NOMO-1 (cell line): ENCODE measurements at regions not wholly inside any gene's neighbourhood (a gene's known extent, or its start where the extent isn't known, plus 50 kb on each side); places are given as distances from the start of the nearest gene placed in this dataset.
"Not testable (repeated sequence)": the region's sequence is repeated elsewhere in the genome, so short reads cannot be mapped to it uniquely, and the experiment has no call there.

Experiments used
- DNase-seq, 2 experiments: peaks; one replicate each; lab custom pipeline; 2025; ENCODE audit not compliant: unreplicated experiment in 2 of 2; lab: John Stamatoyannopoulos, UW

DNA sequence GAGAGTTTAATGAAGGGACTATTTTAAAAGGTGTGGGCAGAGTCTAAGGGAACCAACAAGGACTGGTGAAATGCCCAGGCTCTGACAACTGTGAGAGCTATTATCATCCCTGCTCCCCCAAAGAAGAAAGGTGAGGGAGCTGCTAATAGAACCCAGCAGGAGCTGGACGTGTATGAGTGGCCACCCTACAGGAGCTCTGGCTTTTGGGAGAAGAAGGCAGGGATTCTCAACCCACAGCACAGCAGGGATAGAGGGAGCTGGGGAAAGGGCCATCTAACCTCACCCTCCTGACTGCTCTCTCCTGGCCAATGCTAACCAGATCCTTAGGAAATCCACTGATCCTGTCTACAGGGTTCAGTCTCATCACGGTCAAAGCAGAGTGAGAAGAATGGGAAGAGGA, 57.1 kb downstream of the GRIN2B start:
- DNase-seq = no peak

DNA sequence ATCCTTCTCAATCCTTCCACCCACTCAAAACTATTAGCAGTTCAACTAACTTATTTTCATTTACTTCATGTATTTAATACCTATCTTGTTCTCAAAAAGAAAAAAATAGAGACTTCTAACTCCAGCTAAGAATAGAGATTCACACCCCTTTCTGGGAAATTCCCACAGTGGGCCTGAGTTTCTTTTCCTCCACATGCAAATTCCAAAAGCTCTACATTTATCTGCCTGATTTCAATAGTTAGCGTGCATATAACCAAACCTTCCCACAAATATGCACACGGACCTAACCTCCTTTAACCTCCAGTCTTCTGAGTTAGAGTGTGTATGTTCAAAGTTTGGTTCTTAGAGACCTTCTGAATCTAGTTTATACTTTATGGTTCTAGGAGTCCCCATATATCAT, 62.5 kb downstream of the GRIN2B start:
- DNase-seq = no peak

DNA sequence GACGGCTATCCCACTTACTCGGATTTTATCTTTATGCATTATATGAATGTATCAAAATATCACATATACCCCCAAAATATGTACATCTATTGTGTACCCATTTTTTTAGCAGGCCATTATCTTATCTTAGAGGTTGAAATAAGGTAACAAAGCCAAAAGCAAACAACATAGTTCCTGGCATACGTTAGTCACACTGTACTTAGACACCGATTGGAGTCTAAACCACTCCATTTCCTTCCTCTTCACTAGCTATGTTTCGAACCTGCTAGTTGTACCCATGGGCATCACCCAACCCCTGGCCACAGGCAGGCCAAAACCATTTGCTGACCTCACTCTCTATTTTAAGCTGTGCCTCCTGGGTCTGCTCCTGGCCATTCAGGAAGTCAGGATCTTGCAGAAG, 66.3 kb downstream of the GRIN2B start:
- no peak for DNase-seq

DNA sequence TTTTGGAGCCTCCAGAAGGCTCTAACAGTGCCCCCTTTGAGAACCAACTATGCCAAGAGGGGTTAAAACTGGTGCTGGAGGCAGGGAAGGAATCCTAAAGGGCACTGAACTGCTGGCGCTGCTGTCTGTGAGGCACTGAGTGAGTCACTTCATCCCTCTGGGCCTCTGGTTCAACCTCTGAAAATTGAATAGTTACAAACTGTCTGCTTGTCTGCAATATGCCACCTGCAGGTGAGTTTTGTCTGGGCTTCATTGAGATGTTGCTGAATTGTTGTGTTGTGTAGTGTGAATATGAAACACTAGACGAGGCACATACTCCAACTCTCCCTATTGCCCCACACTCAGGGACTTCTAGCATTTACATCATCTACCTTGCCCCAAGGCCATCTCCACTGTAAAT, 68.0 kb downstream of the GRIN2B start:
- no peak for DNase-seq

DNA sequence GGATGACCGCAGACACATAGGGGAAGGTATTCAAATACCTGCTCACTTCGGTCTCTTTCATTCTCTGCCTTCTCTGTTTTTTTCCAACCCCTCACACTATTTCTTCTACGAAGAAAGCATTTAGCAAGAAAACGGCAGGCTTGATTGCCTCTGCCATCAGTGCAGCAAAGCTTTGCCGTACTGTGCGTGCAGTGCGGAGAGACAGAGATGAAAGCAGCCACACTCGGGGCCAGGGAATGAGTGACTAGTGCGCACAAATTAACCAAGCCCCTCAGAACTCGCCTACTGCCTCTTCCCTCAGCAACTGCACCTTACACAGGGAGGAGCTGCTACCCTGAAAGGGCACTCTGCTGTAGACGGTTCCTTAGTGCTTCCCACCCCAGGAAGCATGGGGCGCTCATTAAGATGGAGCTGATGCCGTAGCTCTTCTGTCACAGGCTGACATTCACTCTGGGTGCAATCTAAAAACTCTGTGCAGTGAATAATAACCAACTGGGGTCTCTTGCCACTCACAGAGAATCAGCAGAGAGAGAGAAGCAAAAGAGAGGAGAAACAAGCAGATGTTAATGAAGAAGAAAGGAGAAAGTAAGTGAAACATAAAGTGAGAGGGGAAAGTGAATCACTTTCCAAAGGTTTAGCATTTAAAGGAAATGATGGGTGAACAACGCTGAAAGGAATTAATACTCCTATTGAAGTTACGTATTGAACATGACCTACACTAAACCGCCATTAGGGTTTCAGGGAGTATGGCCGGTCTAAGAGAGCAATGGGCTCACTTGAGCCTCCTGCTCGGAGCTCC, 69.4 kb downstream of the GRIN2B start:
- no peak for DNase-seq

DNA sequence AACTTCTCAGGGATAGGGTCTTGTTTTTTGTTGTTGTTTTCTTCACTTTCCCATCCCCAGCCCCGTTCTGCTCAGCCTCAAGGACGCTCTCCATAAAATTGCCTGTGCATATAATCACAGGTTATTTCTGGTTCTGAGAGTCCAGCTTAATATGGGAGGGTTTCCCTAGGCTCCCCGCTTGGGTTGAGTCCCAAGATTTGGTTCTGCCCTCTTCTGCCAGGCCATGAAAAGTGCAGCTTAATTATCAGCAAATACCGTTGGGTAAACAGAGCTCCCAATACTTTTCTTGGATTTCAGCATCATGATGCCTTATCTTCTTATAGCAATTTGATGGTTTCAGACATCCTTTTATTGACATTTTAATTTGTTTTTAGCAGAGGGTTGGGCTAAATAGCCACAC, 75.6 kb downstream of the GRIN2B start:
- DNase-seq = no peak

DNA sequence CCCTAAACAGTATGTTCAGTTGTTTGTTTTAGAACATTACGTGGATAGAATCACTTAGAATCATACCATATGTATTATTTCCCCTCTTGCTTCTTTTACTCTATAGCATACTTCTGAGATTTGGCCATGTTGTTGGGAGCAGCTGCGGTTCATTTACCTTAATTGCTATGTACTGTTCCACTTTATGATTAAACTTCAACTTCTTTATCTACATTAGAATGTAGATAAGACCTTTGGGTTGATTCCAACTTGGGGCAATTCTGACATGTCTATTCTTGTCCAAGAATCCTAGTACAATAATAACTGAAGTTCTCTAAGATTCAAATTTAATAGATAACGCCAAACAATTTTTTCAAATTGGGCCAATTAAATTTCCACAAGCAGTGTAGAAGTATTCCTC, 80.7 kb downstream of the GRIN2B start:
- DNase-seq = no peak

DNA sequence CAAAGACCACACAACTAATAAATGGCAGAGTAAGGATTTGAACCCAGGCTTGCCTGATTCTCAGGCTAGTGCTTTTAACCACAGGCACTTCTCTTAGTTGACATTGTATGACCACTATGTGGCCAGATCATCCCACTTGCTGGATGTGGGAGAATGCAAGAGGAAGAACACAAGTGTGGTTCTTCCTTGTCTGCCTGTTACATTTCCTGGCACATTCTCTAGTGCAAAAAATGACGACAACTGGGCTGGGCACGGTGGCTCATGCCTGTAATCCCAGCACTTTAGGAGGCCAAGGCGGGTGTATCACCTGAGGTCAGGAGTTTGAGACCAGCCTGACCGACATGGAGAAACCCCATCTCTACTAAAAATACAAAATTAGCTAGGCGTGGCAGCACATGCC, 83.0 kb downstream of the GRIN2B start:
- not testable (repeated sequence) for DNase-seq

DNA sequence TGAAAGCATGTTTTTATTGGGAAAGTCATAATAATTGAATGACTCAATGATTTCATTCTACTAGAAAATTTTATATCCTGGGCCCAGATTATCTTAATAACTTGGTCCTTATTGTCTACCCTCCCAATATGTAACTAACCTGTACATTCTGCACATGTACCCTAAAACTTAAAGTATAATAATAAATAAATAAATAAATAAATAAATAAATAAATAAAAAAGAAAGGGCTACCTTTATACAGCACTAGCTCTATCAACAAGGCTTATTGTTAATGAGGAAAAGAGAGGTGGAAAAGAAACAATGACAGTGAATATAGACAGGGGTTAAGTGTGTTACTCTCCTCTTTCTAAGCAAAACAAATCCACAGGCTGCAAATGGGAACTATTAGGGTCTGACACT, 83.6 kb downstream of the GRIN2B start:
- DNase-seq = no peak

DNA sequence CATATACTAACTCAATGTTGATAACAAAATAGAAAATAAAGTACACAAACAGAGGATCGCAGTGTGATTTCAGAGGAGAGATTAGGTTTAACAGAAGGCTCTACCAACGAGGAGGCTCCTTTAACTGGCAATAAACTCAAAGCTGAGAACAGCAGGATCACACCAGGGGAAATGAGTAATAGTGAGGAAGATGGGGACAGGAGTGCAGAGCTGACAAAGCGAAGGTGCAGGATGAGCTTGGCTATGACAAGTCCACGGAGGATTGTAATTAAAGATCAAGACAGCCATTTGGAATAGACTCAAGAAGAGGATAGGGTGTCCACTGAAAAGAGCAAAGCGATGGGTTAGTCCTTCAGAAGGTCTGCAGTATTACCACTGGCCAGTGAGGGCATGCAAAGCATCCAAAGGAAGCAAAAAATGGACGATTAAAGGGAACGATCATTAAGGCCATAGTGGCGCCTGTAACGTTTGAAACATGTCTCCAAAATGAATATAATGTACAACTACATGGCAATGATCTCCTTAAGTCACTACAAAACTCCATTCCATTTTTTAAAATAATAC, 85.3 kb downstream of the GRIN2B start:
- DNase-seq = no peak

DNA sequence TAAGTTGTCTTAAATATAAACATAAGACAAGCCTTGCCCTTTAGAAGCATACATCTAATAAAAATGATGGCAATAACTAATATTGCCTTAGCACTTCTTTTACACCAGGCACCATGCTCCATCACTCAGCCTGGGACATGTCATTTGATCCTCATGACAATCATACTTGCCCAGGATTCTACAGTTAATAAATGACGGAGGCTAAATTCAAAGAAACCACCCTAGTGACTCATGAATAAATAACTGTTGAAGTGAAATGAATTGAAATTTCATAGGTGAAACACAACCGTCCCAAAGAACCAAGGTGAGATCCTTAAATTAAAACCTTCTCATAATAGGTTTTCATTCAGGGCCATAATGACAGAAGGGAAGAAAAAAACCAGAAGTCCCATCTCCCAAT, 89.5 kb downstream of the GRIN2B start:
- no peak for DNase-seq

DNA sequence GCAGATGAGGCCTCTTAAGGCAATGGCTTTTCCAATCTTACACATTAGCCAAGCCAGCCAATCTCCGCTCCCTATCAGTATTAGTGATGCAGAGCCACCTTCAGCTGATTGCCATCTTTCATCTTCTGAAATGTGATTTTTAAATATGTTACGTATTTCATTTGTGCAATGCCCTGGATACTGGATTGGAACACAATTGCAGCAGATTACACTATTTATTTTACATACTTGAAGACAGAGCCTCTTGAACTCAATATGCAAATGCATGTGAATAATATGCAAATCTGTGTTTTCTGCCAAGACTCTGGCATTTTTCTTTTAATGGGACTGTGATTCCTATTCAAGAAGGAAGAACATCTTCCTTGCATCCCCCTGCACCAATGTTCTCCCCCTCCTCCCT, 90.5 kb downstream of the GRIN2B start:
- no peak for DNase-seq

DNA sequence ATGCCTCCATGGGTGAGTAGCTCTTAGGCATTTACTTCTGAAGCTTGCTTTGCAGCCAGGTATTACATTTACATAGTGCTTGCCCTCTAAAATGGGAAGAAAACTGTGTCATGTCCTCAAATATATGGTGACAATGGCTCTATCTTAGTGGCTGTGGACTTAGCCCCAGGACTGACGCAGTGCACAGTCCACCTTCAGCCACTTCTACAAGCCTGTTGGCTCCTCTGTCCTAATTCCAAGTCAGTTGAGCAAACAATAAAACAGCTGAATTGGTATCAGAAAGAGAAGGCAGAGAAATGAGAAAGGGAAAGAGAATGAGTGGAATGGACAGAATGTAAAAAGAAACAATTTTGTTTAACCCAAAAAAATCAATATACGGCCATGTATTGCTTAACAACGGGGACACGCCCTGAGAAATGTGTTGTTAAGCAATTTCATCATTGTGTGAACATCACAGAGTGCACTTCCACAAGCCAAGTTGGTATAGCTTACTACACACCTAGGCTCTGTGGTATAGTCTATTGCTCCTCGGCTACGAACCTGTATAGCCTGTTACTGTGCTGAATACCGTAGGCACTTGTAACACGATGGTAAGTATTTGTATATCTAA, 93.5 kb downstream of the GRIN2B start:
- DNase-seq = peak; percentile 20 to 31

DNA sequence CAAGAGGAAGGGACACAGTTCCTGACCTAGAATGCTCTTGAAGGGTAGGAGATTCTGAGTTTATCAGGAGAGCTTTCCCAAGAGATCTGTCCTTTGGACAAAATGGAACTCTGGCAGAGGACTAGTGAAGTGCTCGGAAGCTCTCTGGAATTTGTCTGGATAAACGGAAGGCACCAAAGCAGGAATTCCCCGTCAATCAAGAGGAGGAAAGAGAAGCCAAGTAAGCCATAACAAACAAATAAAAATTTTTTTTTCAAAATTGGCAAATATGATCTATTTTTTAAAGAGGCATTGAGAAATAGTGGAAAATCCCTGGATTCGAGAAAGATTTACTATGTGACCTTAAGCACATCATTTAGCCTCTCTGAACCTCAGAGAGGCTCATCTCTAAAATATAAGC, 99.2 kb downstream of the GRIN2B start:
- no peak for DNase-seq

DNA sequence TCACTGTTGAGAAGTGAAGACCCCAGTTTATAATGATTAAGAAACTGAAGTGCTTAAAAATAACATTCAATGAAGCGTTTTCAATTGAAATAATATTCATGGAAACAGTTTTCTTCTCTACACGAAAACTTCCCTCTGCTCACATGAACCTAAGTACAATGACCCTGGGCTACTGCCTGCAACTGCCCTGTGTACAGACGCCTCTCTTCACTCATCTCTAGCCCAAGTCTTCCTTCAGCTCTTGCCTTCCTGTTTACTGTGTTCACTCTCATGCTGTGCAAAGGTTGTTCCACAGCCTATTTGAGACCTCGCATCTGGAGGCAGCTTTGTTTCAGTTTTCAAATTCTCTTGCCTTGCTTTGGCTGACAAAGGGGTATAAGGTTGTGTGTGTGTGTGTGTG, 100.8 kb downstream of the GRIN2B start:
- no peak for DNase-seq

DNA sequence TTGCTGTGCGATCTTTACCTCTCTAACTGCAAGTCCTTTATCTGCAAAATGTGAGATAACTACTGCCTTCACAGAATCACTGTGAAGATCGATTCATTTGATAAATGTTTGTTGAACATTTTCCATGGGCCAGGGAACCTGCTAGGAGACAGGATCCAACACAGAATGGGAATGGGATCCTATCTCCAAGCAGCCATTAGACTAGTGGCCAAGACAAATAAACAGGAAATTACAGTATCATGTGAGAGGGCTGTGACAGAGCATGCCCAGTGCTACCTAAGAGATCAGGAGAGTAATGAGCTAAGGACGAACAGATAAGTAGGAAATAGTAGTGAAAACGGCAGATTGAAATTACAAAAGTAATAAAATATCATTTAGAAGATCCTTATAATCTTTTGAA, 105.7 kb downstream of the GRIN2B start:
- no peak for DNase-seq

DNA sequence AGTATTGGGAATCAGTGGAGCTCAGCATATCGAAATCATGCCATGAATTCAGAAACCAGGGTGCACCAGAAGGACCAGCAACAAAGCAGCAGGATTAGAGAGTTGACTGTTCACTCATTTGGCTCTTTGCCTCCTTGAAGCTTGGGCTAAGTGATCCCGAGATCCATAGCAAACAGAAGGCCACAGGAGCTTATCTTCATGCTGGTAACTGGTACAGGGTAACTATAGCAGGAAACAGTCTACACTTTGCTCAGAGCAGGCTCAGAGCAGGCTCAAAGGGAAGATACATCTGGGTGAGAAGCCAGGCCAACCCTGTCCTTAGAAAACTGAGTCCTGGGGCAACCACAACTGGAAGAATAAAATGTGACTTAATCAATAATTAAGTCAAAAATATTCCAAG, 111.1 kb downstream of the GRIN2B start:
- DNase-seq = no peak

DNA sequence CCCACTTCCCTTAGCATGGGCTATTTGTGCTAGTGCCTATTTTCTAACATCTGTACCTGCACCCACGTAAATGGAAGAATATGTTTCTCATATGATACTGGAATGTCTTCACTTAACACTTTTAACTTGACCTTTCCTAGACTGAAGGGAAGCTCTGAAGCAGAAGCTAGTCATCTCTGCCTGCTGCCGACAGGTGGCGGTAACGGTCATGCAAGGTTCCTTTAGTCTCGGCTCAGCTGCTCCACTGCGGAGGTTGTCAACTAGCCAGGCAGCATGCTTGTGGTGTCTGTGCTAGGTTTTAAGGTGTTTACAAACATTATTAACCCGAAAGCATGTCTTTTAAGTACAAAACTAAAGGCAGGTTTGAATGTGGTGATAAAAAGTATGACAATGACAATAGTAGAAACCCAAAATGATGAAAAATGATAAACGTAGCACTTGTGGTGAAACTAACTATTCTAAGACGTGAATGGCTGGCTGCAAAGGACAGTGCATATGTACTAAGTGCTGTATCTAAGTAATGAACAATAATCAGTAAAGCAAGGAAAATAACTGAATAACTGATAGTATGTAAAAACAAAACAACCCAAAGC, 117.2 kb downstream of the GRIN2B start:
- peak; percentile 43 to 50 for DNase-seq

DNA sequence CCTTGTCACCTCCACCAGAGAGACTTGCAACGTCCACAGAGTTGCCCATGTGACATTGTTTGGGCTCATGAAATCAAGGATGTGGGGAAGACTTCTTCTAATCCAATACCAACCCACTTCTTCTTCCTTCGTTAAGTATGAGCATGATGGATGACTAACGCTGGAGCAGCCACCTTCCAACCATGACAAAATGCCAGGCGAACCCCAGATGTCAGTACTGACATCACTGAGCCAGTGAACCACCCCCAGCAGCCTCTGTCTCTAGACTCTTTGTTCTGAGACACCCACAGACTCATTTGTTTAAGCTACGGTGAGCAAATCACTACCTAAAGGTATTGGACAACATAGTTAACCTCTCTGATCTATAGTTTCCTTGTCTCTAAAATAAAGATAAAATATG, 123.7 kb downstream of the GRIN2B start:
- DNase-seq = no peak

DNA sequence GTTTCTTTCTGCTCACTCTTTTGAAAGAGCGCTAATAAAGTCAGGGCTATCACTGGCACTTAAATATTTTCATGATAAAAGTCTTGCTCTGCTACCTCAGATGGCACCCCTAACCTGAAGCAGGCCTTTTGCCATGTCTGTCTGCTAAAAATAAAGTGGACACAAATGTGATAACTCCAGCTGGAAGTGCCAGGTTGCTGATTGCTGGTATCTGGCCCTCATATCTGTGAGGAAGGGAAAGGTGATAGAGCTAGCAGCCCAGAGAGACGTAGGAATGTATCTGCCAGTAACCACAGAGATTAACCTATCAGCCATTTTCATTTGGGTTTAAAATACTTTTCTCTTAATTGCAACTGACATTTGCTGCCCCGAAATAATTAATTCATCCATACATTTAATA, 127.9 kb downstream of the GRIN2B start:
- no peak for DNase-seq

DNA sequence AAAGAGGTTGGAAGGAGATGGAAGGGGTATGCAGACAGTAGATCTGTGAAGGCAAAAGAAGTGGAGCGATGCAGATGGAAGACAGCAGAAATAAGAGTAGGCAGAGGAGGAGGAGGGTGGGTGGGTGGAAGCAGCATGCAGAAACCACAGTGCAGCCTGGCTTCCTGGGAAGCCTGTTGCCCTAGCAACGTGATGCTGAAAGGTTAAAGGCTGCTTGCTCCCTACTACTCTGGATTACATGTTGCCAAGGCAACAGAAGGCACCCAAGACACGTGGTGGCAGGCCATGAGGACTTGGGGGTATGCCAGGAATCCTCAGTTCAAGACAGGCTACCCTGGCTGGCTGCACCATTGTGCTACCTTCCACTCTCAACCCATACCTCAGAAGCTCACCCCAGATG, 129.6 kb downstream of the GRIN2B start:
- no peak for DNase-seq

DNA sequence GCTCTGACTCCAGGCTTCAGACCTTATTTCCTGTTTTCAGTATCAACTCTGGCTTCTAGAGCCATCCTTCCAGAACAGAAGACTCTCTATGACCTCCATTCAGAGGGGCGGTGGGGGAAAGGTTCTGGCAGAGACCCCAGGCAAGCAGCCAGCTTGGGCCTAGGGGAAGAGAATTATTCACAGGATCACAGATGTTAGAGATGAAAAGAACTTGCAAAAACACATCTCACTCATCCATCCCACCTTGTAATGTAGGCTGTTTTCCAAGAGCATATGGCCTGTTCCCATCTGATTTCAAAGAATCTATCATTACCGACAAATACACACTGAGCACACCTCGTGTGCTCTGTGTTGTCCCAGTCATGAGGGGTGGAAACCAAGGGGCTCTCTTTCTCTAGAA, 131.9 kb downstream of the GRIN2B start:
- no peak for DNase-seq
